Spleen (tissue), 11 donors: ENCODE measurements at regions not wholly inside any gene's neighbourhood (a gene's known extent, or its start where the extent isn't known, plus 50 kb on each side); places are given as distances from the start of the nearest gene placed in this dataset.

Source experiments
- DNase-seq: peaks from one replicate; pipeline ENCODE4 v3.0.0-alpha.2; 2020
- H3K27ac ChIP-seq, 8 donors: fragments of 200-600 bp; sonication (generic) in 7 of 8; 1 replicate in 4 of 8; 2 replicates in 4 of 8; pipeline versions ENCODE4 v1.5.0 to v1.8.0; 2016 to 2021; ENCODE audit warnings: inconsistent platforms in 4 of 8, mild to moderate bottlenecking in 4 of 8, moderate library complexity in 1 of 8
- H3K27me3 ChIP-seq, 7 donors: fragments of 200-600 bp; sonication (generic) in 6 of 7; replicated peaks in 1 of 7; 1 replicate in 4 of 7; 2 replicates in 3 of 7; pipeline versions ENCODE4 v1.5.0 to v1.8.0; 2016 to 2021; ENCODE audit warnings: inconsistent platforms in 3 of 7, mild to moderate bottlenecking in 1 of 7
- H3K36me3 ChIP-seq, 6 donors: fragments of 200-600 bp; sonication (generic) in 5 of 6; 1 replicate in 4 of 6; 2 replicates in 2 of 6; pipeline versions ENCODE4 v1.5.0 to v1.8.0; 2016 to 2021; ENCODE audit warnings: inconsistent platforms in 2 of 6
- H3K4me1 ChIP-seq, 6 donors: fragments of 200-600 bp; sonication (generic) in 5 of 6; 1 replicate in 3 of 6; 2 replicates in 3 of 6; pipeline versions ENCODE4 v1.5.0 to v1.8.0; 2016 to 2021; ENCODE audit warnings: inconsistent platforms in 3 of 6
- H3K4me3 ChIP-seq, 8 donors: fragments of 200-600 bp; sonication (generic) in 7 of 8; 1 replicate in 4 of 8; 2 replicates in 4 of 8; pipeline versions ENCODE4 v1.5.0 to v1.8.0; 2016 to 2021; ENCODE audit warnings: inconsistent platforms in 4 of 8, mild to moderate bottlenecking in 4 of 8, moderate library complexity in 2 of 8
- H3K9me3 ChIP-seq, 8 donors: fragments of 200-600 bp; sonication (generic) in 7 of 8; 1 replicate in 4 of 8; 2 replicates in 4 of 8; pipeline versions ENCODE4 v1.5.0 to v1.8.0; 2016 to 2021; ENCODE audit warnings: inconsistent platforms in 4 of 8
- POLR2A ChIP-seq, 3 donors: fragments of 450-650 bp; IDR thresholded peaks; one replicate each; pipeline ENCODE4 v1.5.1; 2017; ENCODE audit warnings: antibody characterized with exemption in 3 of 3, mild to moderate bottlenecking in 1 of 3
- POLR2AphosphoS5 ChIP-seq, 3 donors: sonication (generic); formaldehyde crosslinking; IDR thresholded peaks; one replicate each; pipeline ENCODE4 v1.5.1; 2017; ENCODE audit warnings: antibody characterized with exemption in 3 of 3
- WGBS, 5 donors: extraction: QIAGEN DNeasy Blood & Tissue Kit in 3 of 5; methylation state at CpG; one replicate each; pipeline versions ENCODE4 v1.1.5 to v1.1.7; 2013 to 2018; 5-methylcytosine and 5-hydroxymethylcytosine counted together
- intact Hi-C: fragments of 100-400 bp; cut with DNase I; formaldehyde crosslinking; loops from one replicate; pipeline ENCODE4 v1.15.0; 2023; ENCODE audit warnings: low total_unique reads
- TF ChIP-seq, protein P1 (sequence below), 11 experiments: fragments of 200-600 bp in 7 of 11; fragments of 450-650 bp in 4 of 11; sonication (generic) in 4 of 11; IDR thresholded peaks in 8 of 11; conservative IDR thresholded peaks in 3 of 11; 1 replicate in 7 of 11; 2 replicates in 4 of 11; pipeline versions ENCODE4 v1.4.0 to v1.8.0; 2016 to 2021; ENCODE audit warnings: antibody characterized with exemption in 11 of 11, inconsistent platforms in 4 of 11, mild to moderate bottlenecking in 1 of 11
- donor health status: healthy with polysubstance abuse.
- donor health status: DM: no; HTN: no; CAD: no; lungs with moderate emphysema.
- donor health status: DM: no; HTN: no; CAD: no.
- donor health status: Bipolar disorder and iron deficiency.
- donor health status: healthy.
- donor health status: DM: no; HTN: no; CAD: no.
- donor health status: DM: yes; HTN: yes; CAD: no.

DNA sequence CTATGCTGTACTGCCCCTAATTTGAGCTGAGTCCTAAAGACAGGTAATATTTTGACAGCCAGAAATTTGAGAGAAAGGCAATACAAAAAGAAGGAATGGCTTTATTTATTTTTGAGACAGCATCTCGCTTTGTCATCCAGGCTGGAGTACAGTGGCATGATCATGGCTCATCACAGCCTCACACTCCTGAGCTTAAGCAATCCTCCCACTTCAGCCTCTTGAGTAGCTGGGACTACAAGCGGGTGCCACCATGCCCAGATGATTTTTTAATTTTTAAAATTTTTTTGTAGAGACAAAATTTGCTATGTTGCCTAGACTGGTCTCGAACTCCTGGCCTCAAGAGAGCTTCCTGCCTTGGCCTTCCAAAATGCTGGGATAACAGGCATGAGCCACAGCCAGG lies 77.4 kb upstream of the SLC4A7 start:
- DNase-seq, result no peak
- 92 to 99% (median 95%) methylated on average over 3 of the region's 3 CpGs for WGBS, 5 donors
- H3K9me3 ChIP-seq, result no peaks in the 10 kb centered on the region
- no peak overlapping the region for H3K27ac ChIP-seq
- intact Hi-C loops, result no loop called here
- peaks cover 0 to 15% (median 2%) of the 10 kb centered on the region in 6 donors for H3K4me1 ChIP-seq
- no peaks in the 10 kb centered on the region for H3K27me3 ChIP-seq
- TF ChIP-seq POLR2AphosphoS5 (IDR thresholded peaks at IDR 0.05), result no peak
- no peak for TF ChIP-seq POLR2A (IDR thresholded peaks at IDR 0.05)
- TF ChIP-seq, protein P1, sequence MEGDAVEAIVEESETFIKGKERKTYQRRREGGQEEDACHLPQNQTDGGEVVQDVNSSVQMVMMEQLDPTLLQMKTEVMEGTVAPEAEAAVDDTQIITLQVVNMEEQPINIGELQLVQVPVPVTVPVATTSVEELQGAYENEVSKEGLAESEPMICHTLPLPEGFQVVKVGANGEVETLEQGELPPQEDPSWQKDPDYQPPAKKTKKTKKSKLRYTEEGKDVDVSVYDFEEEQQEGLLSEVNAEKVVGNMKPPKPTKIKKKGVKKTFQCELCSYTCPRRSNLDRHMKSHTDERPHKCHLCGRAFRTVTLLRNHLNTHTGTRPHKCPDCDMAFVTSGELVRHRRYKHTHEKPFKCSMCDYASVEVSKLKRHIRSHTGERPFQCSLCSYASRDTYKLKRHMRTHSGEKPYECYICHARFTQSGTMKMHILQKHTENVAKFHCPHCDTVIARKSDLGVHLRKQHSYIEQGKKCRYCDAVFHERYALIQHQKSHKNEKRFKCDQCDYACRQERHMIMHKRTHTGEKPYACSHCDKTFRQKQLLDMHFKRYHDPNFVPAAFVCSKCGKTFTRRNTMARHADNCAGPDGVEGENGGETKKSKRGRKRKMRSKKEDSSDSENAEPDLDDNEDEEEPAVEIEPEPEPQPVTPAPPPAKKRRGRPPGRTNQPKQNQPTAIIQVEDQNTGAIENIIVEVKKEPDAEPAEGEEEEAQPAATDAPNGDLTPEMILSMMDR (IDR thresholded peaks at IDR 0.05 in 8 of 11, conservative IDR thresholded peaks at IDR 0.05 in 3 of 11), result no peak
- no peaks in the 10 kb centered on the region for H3K36me3 ChIP-seq
- no peak overlapping the region for H3K4me3 ChIP-seq

DNA sequence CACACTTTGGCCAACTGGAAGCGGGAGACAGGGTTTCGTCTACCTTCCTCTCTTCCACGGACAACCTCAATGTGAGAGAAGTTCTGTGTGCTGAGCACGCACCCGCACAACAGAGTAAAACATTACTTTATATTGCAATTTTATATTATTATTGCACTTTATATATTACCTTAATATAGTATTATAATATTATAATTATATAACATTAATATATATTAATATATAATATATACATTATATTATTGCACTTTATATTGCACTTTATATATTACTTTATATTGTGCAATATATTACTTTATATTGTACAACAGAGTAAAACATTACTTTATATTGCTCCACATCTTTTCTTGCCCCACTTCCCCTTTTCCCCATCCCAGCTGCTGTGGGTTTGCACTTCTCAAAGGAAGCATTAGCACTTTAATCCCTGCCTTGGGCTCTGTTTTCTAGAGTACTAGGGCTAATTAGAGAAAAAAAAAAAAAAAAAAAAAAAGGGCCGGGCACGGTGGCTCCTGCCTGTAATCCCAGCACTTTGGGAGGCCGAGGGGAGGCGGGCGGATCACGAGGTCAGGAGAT lies 76.4 kb upstream of the SLC4A7 start:
- WGBS, 5 donors, result 58 to 85% (median 77%) methylated on average over 11 of the region's 11 CpGs
- no peaks in the 10 kb centered on the region for H3K9me3 ChIP-seq
- no peak for DNase-seq
- peaks cover 0 to 15% (median 2%) of the 10 kb centered on the region in 6 donors for H3K4me1 ChIP-seq
- no peaks in the 10 kb centered on the region for H3K27me3 ChIP-seq
- H3K4me3 ChIP-seq, result no peak overlapping the region
- TF ChIP-seq POLR2AphosphoS5 (IDR thresholded peaks at IDR 0.05), result no peak
- no peak for TF ChIP-seq POLR2A (IDR thresholded peaks at IDR 0.05)
- TF ChIP-seq, protein P1 (IDR thresholded peaks at IDR 0.05 in 8 of 11, conservative IDR thresholded peaks at IDR 0.05 in 3 of 11), result no peak
- no peaks in the 10 kb centered on the region for H3K36me3 ChIP-seq
- H3K27ac ChIP-seq, result no peak overlapping the region
- intact Hi-C loops, result no loop called here

DNA sequence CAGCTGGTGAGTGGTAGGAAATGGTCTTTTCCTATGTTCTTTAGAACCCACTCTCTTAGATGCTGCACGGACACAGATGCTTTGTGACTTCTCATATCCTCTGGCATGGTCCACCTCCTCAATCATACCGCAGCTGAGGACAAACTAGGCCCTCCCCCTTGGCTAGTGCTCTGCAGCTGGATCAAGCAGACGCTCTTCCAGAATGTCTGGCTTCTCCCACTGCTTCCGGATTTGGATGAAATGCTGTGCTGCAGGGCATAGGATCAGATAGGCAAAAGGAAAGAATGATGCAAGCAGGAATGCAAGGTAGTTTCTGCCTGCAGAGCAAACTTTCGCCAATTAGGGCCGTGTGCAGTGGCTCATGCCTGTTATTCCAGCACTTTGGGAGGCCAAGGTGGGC lies 75.7 kb upstream of the SLC4A7 start:
- WGBS, 5 donors, result 40 to 62% (median 52%) methylated on average over 6 of the region's 6 CpGs
- peaks cover 0 to 15% (median 2%) of the 10 kb centered on the region in 6 donors for H3K4me1 ChIP-seq
- no peak overlapping the region for H3K4me3 ChIP-seq
- H3K27me3 ChIP-seq, result no peaks in the 10 kb centered on the region
- no peak for DNase-seq
- no peaks in the 10 kb centered on the region for H3K9me3 ChIP-seq
- TF ChIP-seq POLR2A (IDR thresholded peaks at IDR 0.05) (no peak), POLR2AphosphoS5 (IDR thresholded peaks at IDR 0.05) (peak in 2 of 3 donors; percentile 40 to 61)
- H3K36me3 ChIP-seq, result no peaks in the 10 kb centered on the region
- intact Hi-C loops, result no loop called here
- no peak overlapping the region for H3K27ac ChIP-seq

DNA sequence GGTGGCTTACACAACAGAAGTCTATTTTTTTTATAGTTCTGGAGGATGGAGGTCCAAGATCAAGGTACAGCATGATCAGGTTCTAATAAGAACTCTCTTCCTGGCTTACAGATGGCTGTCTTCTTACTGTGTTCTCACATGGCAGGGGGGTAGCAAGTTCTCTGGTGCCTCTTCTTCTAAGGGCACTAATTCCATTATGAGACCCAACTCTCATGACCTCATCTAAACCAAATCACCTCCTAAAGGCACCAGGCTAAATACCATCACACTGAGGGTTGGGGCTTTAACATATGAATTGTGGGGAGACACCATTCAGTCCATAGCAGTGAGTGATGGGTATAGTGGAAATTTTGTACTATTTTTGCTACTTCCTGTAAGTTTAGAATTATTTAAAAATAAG lies 75.2 kb upstream of the SLC4A7 start:
- no peak overlapping the region for H3K4me3 ChIP-seq
- H3K4me1 ChIP-seq, result peaks cover 0 to 15% (median 2%) of the 10 kb centered on the region in 6 donors
- H3K27ac ChIP-seq, result no peak overlapping the region
- H3K27me3 ChIP-seq, result no peaks in the 10 kb centered on the region
- H3K9me3 ChIP-seq, result no peaks in the 10 kb centered on the region
- intact Hi-C loops, result no loop called here
- no peak for DNase-seq
- H3K36me3 ChIP-seq, result no peaks in the 10 kb centered on the region
- TF ChIP-seq, protein P1 (IDR thresholded peaks at IDR 0.05 in 8 of 11, conservative IDR thresholded peaks at IDR 0.05 in 3 of 11), result no peak
- TF ChIP-seq POLR2AphosphoS5 (IDR thresholded peaks at IDR 0.05) (no peak), POLR2A (IDR thresholded peaks at IDR 0.05) (no peak)

DNA sequence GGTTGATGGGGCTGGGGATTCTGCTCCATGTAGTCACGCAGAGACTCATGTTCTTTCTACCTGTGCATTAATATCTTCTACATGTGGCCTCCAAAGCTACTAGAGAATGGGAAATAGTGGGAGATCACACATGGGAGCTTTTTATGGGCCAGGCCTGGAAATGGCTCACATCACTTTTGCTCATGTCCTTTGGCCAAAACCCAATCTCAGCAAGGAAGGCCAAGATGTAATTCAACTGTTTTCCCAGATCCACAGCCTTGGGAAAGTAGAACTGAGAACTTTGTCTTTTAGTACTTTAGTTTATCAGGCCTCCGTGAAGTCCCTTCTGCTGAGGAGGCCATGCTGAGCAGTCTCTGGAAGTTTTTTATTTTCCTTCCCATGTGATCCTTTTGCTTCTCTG lies 73.2 kb upstream of the SLC4A7 start:
- H3K27me3 ChIP-seq, result no peaks in the 10 kb centered on the region
- H3K4me3 ChIP-seq, result no peak overlapping the region
- H3K36me3 ChIP-seq, result no peaks in the 10 kb centered on the region
- DNase-seq, result no peak
- H3K27ac ChIP-seq, result no peak overlapping the region
- TF ChIP-seq POLR2AphosphoS5 (IDR thresholded peaks at IDR 0.05) (no peak), POLR2A (IDR thresholded peaks at IDR 0.05) (no peak)
- TF ChIP-seq, protein P1 (IDR thresholded peaks at IDR 0.05 in 8 of 11, conservative IDR thresholded peaks at IDR 0.05 in 3 of 11), result no peak
- no peaks in the 10 kb centered on the region for H3K9me3 ChIP-seq
- H3K4me1 ChIP-seq, result peaks cover 0 to 15% (median 2%) of the 10 kb centered on the region in 6 donors
- intact Hi-C loops, result no loop called here
- WGBS, 5 donors, result 88 to 100% (median 98%) methylated on average over 2 of the region's 2 CpGs
